ENCODE measurements at regions not wholly inside any gene's neighbourhood (a gene's known extent, or its start where the extent isn't known, plus 50 kb on each side); places are given as distances from the start of the nearest gene placed in this dataset.

DNA sequence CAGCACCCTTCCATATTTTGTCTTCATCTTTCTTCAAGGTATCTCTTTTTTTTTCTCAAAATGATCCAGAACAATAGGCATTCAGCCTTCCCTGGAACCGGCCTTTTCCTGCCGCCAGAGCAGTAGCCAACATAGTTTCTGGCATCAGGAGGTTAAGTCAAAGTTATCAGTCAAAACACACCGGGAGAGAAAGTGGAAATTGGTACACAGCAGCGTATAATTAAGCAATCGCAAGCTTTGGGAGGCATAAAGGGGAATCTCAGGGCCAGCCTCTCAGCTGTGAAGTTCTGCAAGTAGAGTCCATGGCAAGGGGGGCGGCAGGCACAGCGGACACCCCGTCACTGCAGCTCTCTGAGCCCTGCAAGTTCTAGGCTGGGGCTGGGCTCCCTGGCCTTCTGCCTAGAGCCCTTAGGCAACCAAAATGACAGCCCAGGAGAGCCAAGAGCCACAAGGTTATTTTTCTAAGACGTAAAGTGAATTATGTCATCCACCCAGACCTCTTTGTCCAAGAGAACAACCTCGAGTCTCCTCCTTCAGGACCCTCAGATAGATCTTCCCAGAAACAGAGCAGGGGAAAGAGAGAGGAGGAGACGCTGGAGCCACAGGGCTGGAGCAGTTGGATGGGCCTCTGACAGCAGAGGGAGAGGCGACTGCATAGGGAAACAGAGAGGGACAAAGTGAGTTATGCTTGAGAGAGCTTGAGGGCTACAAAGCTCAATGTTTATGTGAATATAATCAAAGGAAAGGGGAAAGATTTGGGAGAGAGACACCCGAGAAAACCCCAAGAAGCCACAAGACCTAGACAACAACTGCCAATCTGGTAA, 114.7 kb downstream of the BCL2L11 start:
- H2AFZ ChIP-seq (ENCODE audit: low read length), result no peak overlapping the region
- DNase-seq (ENCODE audit: low spot score), result no peak
- no TSS peak for BruUV-seq (replicated peaks)
- TF ChIP-seq, protein P1, sequence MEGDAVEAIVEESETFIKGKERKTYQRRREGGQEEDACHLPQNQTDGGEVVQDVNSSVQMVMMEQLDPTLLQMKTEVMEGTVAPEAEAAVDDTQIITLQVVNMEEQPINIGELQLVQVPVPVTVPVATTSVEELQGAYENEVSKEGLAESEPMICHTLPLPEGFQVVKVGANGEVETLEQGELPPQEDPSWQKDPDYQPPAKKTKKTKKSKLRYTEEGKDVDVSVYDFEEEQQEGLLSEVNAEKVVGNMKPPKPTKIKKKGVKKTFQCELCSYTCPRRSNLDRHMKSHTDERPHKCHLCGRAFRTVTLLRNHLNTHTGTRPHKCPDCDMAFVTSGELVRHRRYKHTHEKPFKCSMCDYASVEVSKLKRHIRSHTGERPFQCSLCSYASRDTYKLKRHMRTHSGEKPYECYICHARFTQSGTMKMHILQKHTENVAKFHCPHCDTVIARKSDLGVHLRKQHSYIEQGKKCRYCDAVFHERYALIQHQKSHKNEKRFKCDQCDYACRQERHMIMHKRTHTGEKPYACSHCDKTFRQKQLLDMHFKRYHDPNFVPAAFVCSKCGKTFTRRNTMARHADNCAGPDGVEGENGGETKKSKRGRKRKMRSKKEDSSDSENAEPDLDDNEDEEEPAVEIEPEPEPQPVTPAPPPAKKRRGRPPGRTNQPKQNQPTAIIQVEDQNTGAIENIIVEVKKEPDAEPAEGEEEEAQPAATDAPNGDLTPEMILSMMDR (conservative IDR thresholded peaks at IDR 0.05; ENCODE audit: low read length), result no peak
- no peak for TF ChIP-seq EZH2phosphoT487 (IDR thresholded peaks at IDR 0.05; ENCODE audit: borderline replicate concordance, low read depth, low read length)
- H3K79me2 ChIP-seq (ENCODE audit: insufficient read depth, low read depth, low read length), result no peaks in the 10 kb centered on the region
- CTCF ChIA-PET (ENCODE audit: unreplicated experiment), result no interaction called here
- H3K4me3 ChIP-seq (ENCODE audit: low read depth, low read length, poor library complexity, severe bottlenecking), result no peak overlapping the region
- no peaks in the 10 kb centered on the region for H3K9me2 ChIP-seq (ENCODE audit: insufficient read depth, low read length)
- intact Hi-C loops (cut with micrococcal nuclease; ENCODE audit: unreplicated experiment), result no loop called here
- no peak overlapping the region for H3K4me2 ChIP-seq (ENCODE audit: low read length)
- no peak overlapping the region for H3K27ac ChIP-seq (ENCODE audit: low read depth, low read length, poor library complexity, severe bottlenecking)
- POLR2A ChIA-PET, result no interaction called here
- no peaks in the 10 kb centered on the region for H3K4me1 ChIP-seq (ENCODE audit: insufficient read depth, low read length, poor library complexity, severe bottlenecking)
- no peaks in the 10 kb centered on the region for H3K36me3 ChIP-seq (ENCODE audit: insufficient read depth, low read length)
- H4K20me1 ChIP-seq (ENCODE audit: insufficient read depth, low read length), result no peaks in the 10 kb centered on the region
- H3K9me3 ChIP-seq (ENCODE audit: low read length), result no peaks in the 10 kb centered on the region

DNA sequence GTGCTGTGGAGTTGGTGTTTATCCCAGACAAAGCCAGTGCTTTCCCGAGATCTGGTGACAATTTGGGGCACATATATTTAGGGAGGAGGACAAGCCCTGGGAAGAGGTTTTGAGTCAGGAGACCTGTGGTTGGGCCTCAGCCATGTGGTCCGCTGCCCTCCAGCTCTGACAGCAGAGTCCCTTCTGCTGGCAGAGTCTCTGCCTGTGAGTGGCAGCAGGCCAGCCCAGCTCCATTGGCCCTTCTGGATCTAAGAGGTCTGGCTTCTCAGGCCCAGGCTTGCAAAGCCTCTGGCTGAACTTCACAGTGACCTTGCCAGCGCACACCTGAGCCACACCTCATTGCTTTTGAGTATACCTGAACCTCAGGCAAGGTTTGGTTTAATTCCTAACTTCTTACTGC, 115.3 kb downstream of the BCL2L11 start:
- TF ChIP-seq EZH2phosphoT487 (IDR thresholded peaks at IDR 0.05; ENCODE audit: borderline replicate concordance, low read depth, low read length), result no peak
- TF ChIP-seq, protein P1 (conservative IDR thresholded peaks at IDR 0.05; ENCODE audit: low read length), result no peak
- CTCF ChIA-PET (ENCODE audit: unreplicated experiment), result no interaction called here
- Histone ChIP-seq H3K4me1 (ENCODE audit: insufficient read depth, low read length, poor library complexity, severe bottlenecking) (no peaks in the 10 kb centered on the region), H3K9me3 (ENCODE audit: low read length) (no peaks in the 10 kb centered on the region), H4K20me1 (ENCODE audit: insufficient read depth, low read length) (no peaks in the 10 kb centered on the region), H3K4me3 (ENCODE audit: low read depth, low read length, poor library complexity, severe bottlenecking) (no peak overlapping the region), H3K27ac (ENCODE audit: low read depth, low read length, poor library complexity, severe bottlenecking) (no peak overlapping the region), H3K36me3 (ENCODE audit: insufficient read depth, low read length) (no peaks in the 10 kb centered on the region), H2AFZ (ENCODE audit: low read length) (no peak overlapping the region), H3K4me2 (ENCODE audit: low read length) (no peak overlapping the region), H3K9me2 (ENCODE audit: insufficient read depth, low read length) (no peaks in the 10 kb centered on the region), H3K79me2 (ENCODE audit: insufficient read depth, low read depth, low read length) (no peaks in the 10 kb centered on the region)
- intact Hi-C loops (cut with micrococcal nuclease; ENCODE audit: unreplicated experiment), result no loop called here
- POLR2A ChIA-PET, result no interaction called here
- no peak for DNase-seq (ENCODE audit: low spot score)
- no TSS peak for BruUV-seq (replicated peaks)

DNA sequence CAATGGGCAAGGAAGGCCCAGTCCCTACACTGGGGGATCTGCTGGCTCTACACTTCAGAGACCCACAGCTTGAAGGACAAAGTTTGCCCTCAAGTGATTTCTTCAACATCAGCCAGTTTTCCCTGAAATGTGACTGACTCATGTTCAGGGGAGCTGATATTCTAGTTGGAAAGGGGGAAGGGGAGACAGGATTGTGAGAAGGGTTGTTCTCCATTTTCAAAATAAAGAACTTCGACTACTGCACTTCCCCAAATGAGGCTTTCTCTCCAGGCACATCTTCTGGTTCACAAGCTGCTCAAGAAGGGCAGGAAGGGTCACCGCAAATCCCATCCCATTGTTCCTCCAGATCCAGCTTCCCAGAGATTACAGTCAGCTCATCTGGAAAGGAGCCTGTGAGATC, 117.6 kb downstream of the BCL2L11 start:
- intact Hi-C loops (cut with micrococcal nuclease; ENCODE audit: unreplicated experiment), result no loop called here
- no peaks in the 10 kb centered on the region for H4K20me1 ChIP-seq (ENCODE audit: insufficient read depth, low read length)

More for the DNA sequence above, 117.6 kb downstream of the BCL2L11 start:
- BruUV-seq (replicated peaks), result no TSS peak
- no peaks in the 10 kb centered on the region for H3K9me3 ChIP-seq (ENCODE audit: low read length)
- ChIA-PET CTCF (ENCODE audit: unreplicated experiment) (no interaction called here), POLR2A (no interaction called here)
- no peak overlapping the region for H3K4me3 ChIP-seq (ENCODE audit: low read depth, low read length, poor library complexity, severe bottlenecking)
- no peak overlapping the region for H3K4me2 ChIP-seq (ENCODE audit: low read length)
- no peaks in the 10 kb centered on the region for H3K79me2 ChIP-seq (ENCODE audit: insufficient read depth, low read depth, low read length)
- H3K9me2 ChIP-seq (ENCODE audit: insufficient read depth, low read length), result no peaks in the 10 kb centered on the region
- no peaks in the 10 kb centered on the region for H3K4me1 ChIP-seq (ENCODE audit: insufficient read depth, low read length, poor library complexity, severe bottlenecking)
- TF ChIP-seq, protein P1 (conservative IDR thresholded peaks at IDR 0.05; ENCODE audit: low read length), result no peak
- no peak for TF ChIP-seq EZH2phosphoT487 (IDR thresholded peaks at IDR 0.05; ENCODE audit: borderline replicate concordance, low read depth, low read length)
- DNase-seq (ENCODE audit: low spot score), result no peak
- H3K27ac ChIP-seq (ENCODE audit: low read depth, low read length, poor library complexity, severe bottlenecking), result no peak overlapping the region
- no peak overlapping the region for H2AFZ ChIP-seq (ENCODE audit: low read length)
- no peaks in the 10 kb centered on the region for H3K36me3 ChIP-seq (ENCODE audit: insufficient read depth, low read length)
